Gastroesophageal sphincter (tissue), 3 donors: ENCODE measurements at regions not wholly inside any gene's neighbourhood (a gene's known extent, or its start where the extent isn't known, plus 50 kb on each side); places are given as distances from the start of the nearest gene placed in this dataset.

ENCODE experiments used
- EP300 ChIP-seq: sonication (generic); formaldehyde crosslinking; IDR thresholded peaks from one replicate; pipeline ENCODE4 v1.6.1; 2017; ENCODE audit warnings: antibody characterized with exemption, mild to moderate bottlenecking
- POLR2AphosphoS5 ChIP-seq: sonication (generic); formaldehyde crosslinking; IDR thresholded peaks from one replicate; pipeline ENCODE4 v1.6.1; 2017; ENCODE audit warnings: antibody characterized with exemption
- TF ChIP-seq, protein P1 (sequence below), 4 experiments: fragments of 200-600 bp in 2 of 4; fragments of 450-650 bp in 2 of 4; sonication (generic) in 1 of 4; IDR thresholded peaks; one replicate each; pipeline ENCODE4 v1.5.1; 2017 to 2019; ENCODE audit warnings: antibody characterized with exemption in 4 of 4, mild to moderate bottlenecking in 2 of 4, moderate library complexity in 2 of 4

- TF ChIP-seq, protein P1, sequence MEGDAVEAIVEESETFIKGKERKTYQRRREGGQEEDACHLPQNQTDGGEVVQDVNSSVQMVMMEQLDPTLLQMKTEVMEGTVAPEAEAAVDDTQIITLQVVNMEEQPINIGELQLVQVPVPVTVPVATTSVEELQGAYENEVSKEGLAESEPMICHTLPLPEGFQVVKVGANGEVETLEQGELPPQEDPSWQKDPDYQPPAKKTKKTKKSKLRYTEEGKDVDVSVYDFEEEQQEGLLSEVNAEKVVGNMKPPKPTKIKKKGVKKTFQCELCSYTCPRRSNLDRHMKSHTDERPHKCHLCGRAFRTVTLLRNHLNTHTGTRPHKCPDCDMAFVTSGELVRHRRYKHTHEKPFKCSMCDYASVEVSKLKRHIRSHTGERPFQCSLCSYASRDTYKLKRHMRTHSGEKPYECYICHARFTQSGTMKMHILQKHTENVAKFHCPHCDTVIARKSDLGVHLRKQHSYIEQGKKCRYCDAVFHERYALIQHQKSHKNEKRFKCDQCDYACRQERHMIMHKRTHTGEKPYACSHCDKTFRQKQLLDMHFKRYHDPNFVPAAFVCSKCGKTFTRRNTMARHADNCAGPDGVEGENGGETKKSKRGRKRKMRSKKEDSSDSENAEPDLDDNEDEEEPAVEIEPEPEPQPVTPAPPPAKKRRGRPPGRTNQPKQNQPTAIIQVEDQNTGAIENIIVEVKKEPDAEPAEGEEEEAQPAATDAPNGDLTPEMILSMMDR (IDR thresholded peaks at IDR 0.05): no peak
- TF ChIP-seq EP300 (no peak), POLR2AphosphoS5 (no peak)
These were observed 1257.1 kb upstream of the GOT2 start for GRCh38 chr16:59991171-59991570.
